Smooth muscle cell (in vitro differentiated cells): ENCODE measurements at regions not wholly inside any gene's neighbourhood (a gene's known extent, or its start where the extent isn't known, plus 50 kb on each side); places are given as distances from the start of the nearest gene placed in this dataset.

Source experiments
- DNase-seq: peaks from one replicate; lab custom pipeline; 2025; ENCODE audit not compliant: unreplicated experiment; lab: John Stamatoyannopoulos, UW
- H2AFZ ChIP-seq: fragments of 200-600 bp; sonication (generic); 2 replicates; pipeline ENCODE4 v1.6.0; 2016; ENCODE audit warnings: antibody characterized with exemption, low read depth, mild to moderate bottlenecking
- H3F3A ChIP-seq: fragments of 200-600 bp; sonication (generic); 2 replicates; pipeline ENCODE4 v1.6.0; 2017; ENCODE audit warnings: antibody characterized with exemption, low read depth
- H3K27ac ChIP-seq: fragments of 200-600 bp; sonication (generic); 2 replicates; pipeline ENCODE4 v1.5.1; 2016; ENCODE audit warnings: low read depth, mild to moderate bottlenecking
- H3K27me3 ChIP-seq: fragments of 200-600 bp; sonication (generic); 2 replicates; pipeline ENCODE4 v1.6.1; 2016; ENCODE audit warnings: low read depth, mild to moderate bottlenecking
- H3K36me3 ChIP-seq: fragments of 200-600 bp; sonication (generic); 2 replicates; pipeline ENCODE4 v1.5.1; 2016; ENCODE audit warnings: low read depth
- H3K4me1 ChIP-seq: fragments of 200-600 bp; sonication (generic); 2 replicates; pipeline ENCODE4 v1.5.1; 2016; ENCODE audit warnings: low read depth
- H3K4me2 ChIP-seq: fragments of 200-600 bp; sonication (generic); 2 replicates; pipeline ENCODE4 v1.6.0; 2016; ENCODE audit warnings: mild to moderate bottlenecking
- H3K4me3 ChIP-seq: fragments of 200-600 bp; sonication (generic); 2 replicates; pipeline ENCODE4 v1.5.1; 2016; ENCODE audit warnings: mild to moderate bottlenecking
- H3K79me2 ChIP-seq: fragments of 200-600 bp; sonication (generic); 2 replicates; pipeline ENCODE4 v1.6.0; 2016; ENCODE audit warnings: low read depth, mild to moderate bottlenecking
- H3K9ac ChIP-seq: fragments of 200-600 bp; sonication (generic); 2 replicates; pipeline ENCODE4 v1.6.0; 2016; ENCODE audit warnings: low read depth
- H3K9me3 ChIP-seq: fragments of 200-600 bp; sonication (generic); replicated peaks from 2 replicates; pipeline ENCODE4 v1.5.1; 2016; ENCODE audit warnings: low read depth
- H4K20me1 ChIP-seq: fragments of 200-600 bp; sonication (generic); 2 replicates; pipeline ENCODE4 v1.6.0; 2016; ENCODE audit warnings: low read depth
- WGBS: methylation state at CpG from one replicate; pipeline ENCODE4 v1.1.7; 2016; ENCODE audit warnings: low lambda C conversion rate; 5-methylcytosine and 5-hydroxymethylcytosine counted together
- TF ChIP-seq, protein P1 (sequence below): fragments of 200-600 bp; sonication (generic); IDR thresholded peaks from 2 replicates; pipeline ENCODE4 v1.5.1; 2017; ENCODE audit warnings: borderline replicate concordance, mild to moderate bottlenecking, antibody characterized with exemption; ENCODE audit not compliant: insufficient read depth, poor library complexity, severe bottlenecking

- Histone ChIP-seq H3K9ac (no peak overlapping the region), H3K27me3 (no peaks in the 10 kb centered on the region), H3K27ac (no peak overlapping the region), H4K20me1 (no peaks in the 10 kb centered on the region), H3K4me1 (no peaks in the 10 kb centered on the region), H3K4me2 (no peak overlapping the region), H3K9me3 (no peaks in the 10 kb centered on the region), H3K36me3 (no peaks in the 10 kb centered on the region), H2AFZ (no peak overlapping the region), H3K4me3 (no peak overlapping the region), H3K79me2 (no peaks in the 10 kb centered on the region), H3F3A (no peaks in the 10 kb centered on the region)
- no peak for DNase-seq
- TF ChIP-seq, protein P1, sequence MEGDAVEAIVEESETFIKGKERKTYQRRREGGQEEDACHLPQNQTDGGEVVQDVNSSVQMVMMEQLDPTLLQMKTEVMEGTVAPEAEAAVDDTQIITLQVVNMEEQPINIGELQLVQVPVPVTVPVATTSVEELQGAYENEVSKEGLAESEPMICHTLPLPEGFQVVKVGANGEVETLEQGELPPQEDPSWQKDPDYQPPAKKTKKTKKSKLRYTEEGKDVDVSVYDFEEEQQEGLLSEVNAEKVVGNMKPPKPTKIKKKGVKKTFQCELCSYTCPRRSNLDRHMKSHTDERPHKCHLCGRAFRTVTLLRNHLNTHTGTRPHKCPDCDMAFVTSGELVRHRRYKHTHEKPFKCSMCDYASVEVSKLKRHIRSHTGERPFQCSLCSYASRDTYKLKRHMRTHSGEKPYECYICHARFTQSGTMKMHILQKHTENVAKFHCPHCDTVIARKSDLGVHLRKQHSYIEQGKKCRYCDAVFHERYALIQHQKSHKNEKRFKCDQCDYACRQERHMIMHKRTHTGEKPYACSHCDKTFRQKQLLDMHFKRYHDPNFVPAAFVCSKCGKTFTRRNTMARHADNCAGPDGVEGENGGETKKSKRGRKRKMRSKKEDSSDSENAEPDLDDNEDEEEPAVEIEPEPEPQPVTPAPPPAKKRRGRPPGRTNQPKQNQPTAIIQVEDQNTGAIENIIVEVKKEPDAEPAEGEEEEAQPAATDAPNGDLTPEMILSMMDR: no peak
- 66% methylated on average over 2 of the region's 2 CpGs for WGBS
These were observed 498.3 kb upstream of the INTU start for GRCh38 chr4:127134490-127134889.

GRCh38 chr4:127138586-127138985 lies 494.2 kb upstream of the INTU start:
- H3K9ac ChIP-seq: no peak overlapping the region
- H3K4me2 ChIP-seq: no peak overlapping the region
- H3F3A ChIP-seq: no peaks in the 10 kb centered on the region
- H4K20me1 ChIP-seq: no peaks in the 10 kb centered on the region
- H3K9me3 ChIP-seq: no peaks in the 10 kb centered on the region
- H3K36me3 ChIP-seq: no peaks in the 10 kb centered on the region
- 91% methylated on average over 4 of the region's 4 CpGs for WGBS
- no peaks in the 10 kb centered on the region for H3K27me3 ChIP-seq
- DNase-seq: no peak
- H3K79me2 ChIP-seq: no peaks in the 10 kb centered on the region
- TF ChIP-seq, protein P1: no peak
- H3K27ac ChIP-seq: no peak overlapping the region
- no peak overlapping the region for H2AFZ ChIP-seq
- H3K4me1 ChIP-seq: no peaks in the 10 kb centered on the region
- H3K4me3 ChIP-seq: no peak overlapping the region

DNA sequence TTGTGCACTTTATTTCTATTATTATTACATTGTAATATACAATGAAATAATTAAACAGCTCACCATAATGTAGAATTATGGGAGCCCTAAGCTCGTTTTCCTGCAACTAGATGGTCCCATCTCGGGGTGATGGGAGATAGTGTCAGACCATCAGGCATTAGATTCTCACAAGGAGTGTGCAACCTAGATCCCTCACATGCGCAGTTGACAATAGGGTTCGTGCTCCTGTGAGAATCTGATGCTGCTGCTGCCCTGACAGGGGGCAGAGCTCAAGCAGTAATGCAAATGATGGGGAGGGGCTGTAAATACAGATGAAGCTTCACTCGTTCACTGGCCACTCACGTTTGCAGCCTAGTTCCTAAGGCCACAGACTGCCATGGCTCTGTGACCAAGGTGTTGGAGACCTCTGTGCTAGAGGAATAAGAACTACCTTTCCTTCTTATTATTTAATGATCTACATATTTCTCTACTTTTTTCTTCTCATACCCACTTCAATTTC lies 492.9 kb upstream of the INTU start:
- no peaks in the 10 kb centered on the region for H3F3A ChIP-seq
- no peaks in the 10 kb centered on the region for H3K9me3 ChIP-seq
- H3K79me2 ChIP-seq: no peaks in the 10 kb centered on the region
- H3K27me3 ChIP-seq: no peaks in the 10 kb centered on the region
- TF ChIP-seq, protein P1: no peak
- no peak for DNase-seq
- no peak overlapping the region for H3K4me2 ChIP-seq
- 86% methylated on average over 6 of the region's 6 CpGs for WGBS
- H4K20me1 ChIP-seq: no peaks in the 10 kb centered on the region
- H3K36me3 ChIP-seq: no peaks in the 10 kb centered on the region
- H3K4me1 ChIP-seq: no peaks in the 10 kb centered on the region
- H3K27ac ChIP-seq: no peak overlapping the region
- H3K9ac ChIP-seq: no peak overlapping the region
- H3K4me3 ChIP-seq: no peak overlapping the region
- H2AFZ ChIP-seq: no peak overlapping the region

DNA sequence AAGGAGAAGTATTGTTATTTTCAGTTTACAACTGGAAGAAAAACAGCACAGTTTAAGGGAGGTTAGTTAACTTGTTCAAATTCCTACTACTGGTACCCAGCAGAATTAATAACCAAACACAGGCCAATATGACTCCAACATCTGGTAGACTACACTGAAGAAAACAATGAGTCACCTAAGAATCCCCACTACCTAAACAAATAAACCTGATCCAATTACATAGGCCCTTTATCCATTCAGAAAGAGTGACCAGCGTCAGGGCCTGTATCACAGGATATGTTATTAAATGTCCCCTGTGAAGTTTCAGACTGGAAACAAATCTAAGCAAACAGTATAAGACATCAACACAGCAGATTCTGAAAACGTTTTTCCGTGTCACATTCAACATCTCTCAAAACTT lies 492.5 kb upstream of the INTU start:
- no peaks in the 10 kb centered on the region for H3F3A ChIP-seq
- TF ChIP-seq, protein P1: no peak
- no peaks in the 10 kb centered on the region for H3K9me3 ChIP-seq
- H3K9ac ChIP-seq: no peak overlapping the region
- no peaks in the 10 kb centered on the region for H3K27me3 ChIP-seq
- DNase-seq: no peak
- H4K20me1 ChIP-seq: no peaks in the 10 kb centered on the region
- no peak overlapping the region for H2AFZ ChIP-seq
- H3K4me3 ChIP-seq: no peak overlapping the region
- no peak overlapping the region for H3K27ac ChIP-seq
- H3K4me2 ChIP-seq: no peak overlapping the region
- no peaks in the 10 kb centered on the region for H3K4me1 ChIP-seq
- WGBS: 75% methylated on average over 3 of the region's 3 CpGs
- H3K79me2 ChIP-seq: no peaks in the 10 kb centered on the region
- H3K36me3 ChIP-seq: no peaks in the 10 kb centered on the region
